ENCODE measurements at regions not wholly inside any gene's neighbourhood (a gene's known extent, or its start where the extent isn't known, plus 50 kb on each side); places are given as distances from the start of the nearest gene placed in this dataset.

GRCh38 chr16:63922560-63922959, 1199.3 kb downstream of the CDH11 start:
- TF ChIP-seq CTCF (IDR thresholded peaks at IDR 0.05) (no peak), POLR2A (IDR thresholded peaks at IDR 0.05) (no peak)
